AG20443 (cell line): ENCODE measurements at regions not wholly inside any gene's neighbourhood (a gene's known extent, or its start where the extent isn't known, plus 50 kb on each side); places are given as distances from the start of the nearest gene placed in this dataset.
"Not testable (repeated sequence)": the region's sequence is repeated elsewhere in the genome, so short reads cannot be mapped to it uniquely, and the experiment has no call there.

Experiments used
- DNase-seq: peaks from one replicate; pipeline ENCODE4 v3.0.0; 2012; ENCODE audit warnings: low spot score, mixed read lengths

DNA sequence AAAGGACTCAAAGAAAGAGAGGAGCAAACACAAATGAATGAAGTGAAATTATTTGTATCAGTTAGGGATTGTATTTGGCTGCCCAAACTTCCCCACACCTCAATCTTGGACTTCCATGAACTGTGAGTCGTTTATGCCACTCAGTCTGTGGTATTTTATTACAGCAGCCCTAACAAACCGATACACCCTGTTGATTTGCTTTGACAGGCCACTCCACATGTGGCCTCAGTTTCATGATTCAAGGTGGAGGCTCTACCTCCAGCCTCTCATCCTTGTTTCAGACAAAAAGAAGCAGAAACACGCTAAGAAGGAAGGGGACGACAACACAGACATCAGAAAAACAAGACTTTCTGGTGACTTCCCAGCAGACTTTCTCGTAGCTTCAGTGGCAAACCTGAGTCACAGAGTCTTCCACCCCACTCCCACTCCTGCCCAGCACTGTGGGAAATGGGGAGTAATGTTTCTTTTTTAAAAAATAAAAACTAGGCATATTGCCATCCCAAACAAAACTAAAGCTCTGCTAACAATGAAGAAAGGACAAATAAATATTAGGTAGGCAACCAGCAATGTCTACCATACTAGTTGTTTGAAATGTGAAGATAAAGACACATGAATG lies 52.2 kb upstream of the ABCA1 start:
- no peak for DNase-seq

DNA sequence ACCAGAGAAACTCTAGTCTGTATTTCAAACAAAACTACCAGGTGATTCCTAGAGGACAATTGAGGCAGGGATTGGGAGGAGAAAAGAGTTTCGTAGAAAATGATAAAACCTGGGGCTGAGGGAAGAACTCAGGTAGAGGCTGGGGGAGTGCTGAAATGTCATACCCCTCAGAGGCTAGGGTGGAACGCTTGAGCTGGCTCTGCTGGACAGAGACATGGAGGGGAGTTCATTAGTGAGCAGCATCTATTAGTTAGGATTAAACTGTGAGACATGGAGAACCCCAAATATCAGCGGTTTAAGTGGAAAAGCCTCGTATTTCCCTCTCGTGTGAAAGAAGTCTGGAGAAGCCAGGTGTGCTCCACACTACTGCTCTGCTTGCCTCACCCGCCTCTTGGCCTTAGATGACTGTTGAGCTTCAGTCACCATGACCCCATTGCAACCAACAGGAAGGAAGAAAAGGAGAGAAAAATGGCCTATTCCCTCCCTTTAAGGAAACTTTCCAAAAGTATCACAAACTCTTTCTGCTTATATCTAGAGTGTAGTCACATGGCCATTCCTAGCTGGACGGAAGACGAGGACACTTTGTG lies 53.7 kb upstream of the ABCA1 start:
- no peak for DNase-seq

DNA sequence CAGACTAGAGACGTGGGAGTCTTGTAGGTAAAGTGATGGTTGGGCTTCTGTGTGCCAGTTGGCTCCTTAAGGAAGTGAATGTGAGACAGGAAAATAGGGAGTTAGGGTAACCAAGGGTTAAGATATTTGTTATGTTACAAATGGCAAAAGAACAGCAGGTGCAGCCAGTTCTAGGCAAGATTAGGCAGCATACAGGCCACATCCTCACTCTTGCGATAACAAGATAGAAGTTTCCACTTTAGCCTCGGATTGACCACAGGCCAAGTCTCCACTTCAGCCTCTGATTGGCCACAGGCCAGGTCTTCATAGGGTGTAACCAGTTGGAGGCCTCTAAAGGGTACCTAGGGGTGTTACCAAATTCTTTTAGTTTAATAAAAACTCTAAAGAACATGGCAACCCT lies 54.6 kb upstream of the ABCA1 start:
- DNase-seq = no peak

DNA sequence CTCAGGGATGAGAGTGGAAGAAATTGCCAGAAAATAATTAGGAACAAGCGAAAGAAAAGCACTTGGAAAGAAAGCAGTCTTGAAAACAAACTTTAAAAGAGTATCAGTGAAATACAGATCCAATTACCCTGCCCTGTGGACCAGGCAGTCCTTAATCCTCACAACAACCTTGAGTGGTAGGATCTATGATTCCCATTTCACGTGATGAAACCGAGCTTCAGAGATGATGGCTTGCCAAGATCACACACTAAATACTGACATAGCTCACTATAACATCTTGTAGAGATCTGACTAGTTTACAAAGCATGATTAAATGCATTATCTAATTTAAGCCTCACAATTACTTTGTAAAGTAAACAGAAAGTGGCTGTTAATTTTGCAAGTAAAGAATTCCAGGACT lies 55.5 kb upstream of the ABCA1 start:
- DNase-seq = no peak

DNA sequence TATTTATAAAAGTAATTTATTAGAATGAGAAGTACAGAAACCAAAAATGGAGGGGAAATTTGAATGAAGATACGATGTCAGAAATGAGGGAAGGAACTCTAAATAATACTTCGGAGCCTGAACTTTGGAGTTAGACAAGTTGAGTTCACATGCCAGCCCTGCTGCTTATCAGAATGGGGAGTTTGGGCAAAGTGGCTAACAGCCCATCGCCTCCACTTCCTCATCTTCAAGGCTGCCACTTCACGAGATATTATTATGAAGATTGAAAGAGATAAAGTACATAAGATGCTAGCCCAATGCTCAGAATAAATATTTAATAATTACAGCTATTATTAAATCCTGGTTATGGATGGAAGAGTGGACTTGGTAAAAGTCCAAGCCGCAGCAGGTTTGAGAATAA lies 56.2 kb upstream of the ABCA1 start:
- no peak for DNase-seq

DNA sequence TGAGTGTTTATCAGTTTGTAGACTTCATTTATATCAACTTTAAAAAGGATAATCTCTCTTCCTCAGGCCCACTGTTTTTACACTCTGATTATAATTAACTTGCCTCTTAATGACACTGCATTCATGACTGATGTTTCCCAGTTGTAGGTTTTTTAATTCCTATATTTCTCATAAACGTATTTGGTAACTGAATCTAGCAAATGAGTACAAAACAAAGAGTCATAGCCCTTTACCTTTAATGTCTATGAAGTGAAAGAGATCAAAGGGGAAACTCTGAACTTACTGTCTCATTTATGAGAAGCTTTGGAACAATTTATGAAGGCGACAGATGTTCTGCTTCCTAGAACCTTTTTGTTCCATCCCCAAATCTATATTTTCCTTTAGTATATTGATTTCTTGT lies 56.6 kb upstream of the ABCA1 start:
- DNase-seq = no peak

DNA sequence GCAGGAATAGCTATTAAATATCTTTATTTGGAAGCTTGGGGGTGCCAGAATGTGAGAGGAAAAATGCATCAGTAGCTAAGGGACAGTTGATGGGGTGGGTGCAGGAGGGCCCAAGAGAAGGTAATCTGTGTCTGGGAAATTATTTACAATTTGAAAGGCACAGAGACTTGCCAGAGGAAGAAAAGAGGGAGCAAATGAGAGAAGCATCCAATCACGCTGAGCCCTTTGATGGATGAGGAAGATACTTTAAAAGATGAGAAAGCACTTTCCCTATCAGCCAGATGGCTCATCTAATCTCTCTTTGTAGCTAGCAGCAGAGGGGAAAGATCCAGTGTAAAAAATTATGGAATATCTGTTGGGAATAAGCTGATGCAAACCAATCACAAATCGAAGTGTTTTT lies 57.0 kb upstream of the ABCA1 start:
- no peak for DNase-seq

DNA sequence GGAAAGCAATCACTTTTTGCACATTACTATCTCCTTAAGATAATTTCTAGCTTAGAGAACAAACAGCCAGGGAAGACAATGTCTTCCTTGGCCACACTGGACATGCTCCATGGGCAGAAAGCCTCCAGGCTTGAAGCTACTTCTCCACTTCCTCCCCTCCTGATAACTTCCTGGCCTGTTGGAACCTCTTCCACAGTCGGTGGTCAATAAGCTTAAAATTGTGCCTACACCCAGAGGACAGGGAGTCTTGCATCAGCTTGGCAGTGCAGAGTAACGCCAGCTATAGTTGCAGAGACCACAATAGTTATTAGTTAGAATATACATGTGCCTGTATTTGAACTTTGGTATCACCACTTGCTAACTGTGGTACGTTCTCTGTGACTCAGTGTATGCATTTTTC lies 58.1 kb upstream of the ABCA1 start:
- no peak for DNase-seq

DNA sequence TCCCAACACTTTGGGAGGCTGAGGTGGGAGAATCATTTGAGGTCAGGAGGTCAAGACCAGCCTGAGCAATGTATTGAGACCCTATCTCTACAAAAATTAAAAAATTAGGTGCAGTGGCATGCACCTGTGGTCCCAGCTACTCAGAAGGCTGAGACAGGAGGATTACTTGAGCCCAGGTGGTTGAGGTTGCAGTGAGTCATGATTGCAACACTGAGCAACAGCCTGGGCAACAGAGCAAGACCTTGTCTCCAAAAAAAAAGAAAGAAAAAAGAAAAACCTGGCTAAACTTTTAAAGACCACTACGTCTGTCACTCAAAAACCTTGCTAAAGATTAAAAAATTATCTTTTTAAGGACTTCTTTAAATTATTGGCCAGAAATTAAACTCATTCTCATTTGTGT lies 59.8 kb upstream of the ABCA1 start:
- no peak for DNase-seq

DNA sequence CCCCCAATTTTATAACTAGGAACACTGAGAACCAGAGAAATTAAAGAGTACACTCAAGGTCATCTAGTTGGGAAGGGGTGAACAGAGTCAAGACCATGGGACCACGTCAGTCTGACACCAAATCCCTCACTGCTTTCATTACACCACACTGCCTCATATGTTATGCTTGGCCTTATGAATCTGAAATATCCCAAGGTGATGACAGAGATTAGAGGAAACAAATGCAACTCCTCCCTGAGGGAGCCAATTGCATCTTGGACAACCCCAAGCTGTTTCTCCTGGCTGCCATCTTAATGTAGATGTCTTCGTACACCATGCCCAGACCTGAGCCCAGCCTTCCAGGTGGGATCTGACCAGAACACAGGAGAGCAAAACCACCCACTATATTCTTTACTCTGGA lies 60.6 kb upstream of the ABCA1 start:
- DNase-seq = no peak

DNA sequence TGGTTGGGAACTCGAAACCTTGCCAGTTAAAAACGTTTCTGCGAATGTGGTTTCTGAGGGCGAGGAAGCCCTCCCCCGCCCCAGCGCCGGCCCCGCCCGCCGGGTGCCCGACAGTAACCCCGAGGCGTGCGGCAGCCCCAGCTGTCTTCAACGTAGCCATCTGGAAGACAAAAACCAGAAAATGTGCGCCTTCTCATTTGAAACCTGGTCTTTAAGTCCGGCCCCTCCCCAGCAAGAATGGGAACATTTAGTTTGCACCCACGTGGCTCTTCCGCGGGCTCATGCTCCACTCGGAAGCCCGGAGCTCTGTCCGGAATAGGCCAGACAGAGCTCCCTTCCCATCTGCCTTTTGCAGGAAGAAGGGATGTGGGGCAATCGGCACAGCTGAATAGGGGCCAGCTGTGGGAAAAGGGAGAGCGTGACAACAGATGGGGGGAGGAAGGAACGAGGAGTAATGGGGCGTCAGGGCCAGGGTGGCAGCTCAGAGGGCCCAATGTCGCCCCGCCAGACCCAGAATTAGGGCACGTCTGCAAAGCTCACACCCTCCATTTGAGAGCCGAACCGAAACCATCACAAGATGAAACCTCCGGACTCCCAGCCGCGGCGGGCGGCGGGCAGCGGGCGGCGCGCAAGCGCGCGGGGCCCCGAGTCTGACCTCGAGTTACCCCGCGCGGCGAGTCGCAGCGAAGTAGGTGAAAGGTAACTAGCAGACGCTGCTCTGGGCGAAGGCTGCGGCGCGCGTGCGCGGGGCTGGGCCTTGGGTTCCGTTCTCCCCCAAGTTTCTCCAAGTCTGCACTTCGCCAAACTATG lies 63.4 kb upstream of the ABCA1 start:
- DNase-seq = peak; percentile 94

DNA sequence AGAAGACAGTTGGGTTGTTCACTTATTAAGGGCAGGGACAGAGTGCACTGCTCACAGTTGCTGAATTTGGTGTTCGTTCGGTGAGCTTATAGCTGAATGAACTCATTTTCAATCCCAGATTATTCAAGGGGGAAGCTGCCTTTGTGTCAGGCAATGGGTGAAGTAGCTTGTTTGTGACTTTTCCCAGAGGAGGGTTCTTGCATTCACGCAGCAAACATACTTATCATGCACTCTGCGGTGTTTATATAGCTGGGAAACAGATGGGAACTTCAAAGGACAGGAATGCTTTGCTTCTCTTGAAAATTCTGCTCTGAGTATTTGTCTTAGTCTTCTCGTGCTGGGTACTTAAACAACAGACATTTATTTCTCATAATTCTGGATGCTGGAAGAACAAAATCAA lies 64.7 kb upstream of the ABCA1 start:
- DNase-seq = no peak

DNA sequence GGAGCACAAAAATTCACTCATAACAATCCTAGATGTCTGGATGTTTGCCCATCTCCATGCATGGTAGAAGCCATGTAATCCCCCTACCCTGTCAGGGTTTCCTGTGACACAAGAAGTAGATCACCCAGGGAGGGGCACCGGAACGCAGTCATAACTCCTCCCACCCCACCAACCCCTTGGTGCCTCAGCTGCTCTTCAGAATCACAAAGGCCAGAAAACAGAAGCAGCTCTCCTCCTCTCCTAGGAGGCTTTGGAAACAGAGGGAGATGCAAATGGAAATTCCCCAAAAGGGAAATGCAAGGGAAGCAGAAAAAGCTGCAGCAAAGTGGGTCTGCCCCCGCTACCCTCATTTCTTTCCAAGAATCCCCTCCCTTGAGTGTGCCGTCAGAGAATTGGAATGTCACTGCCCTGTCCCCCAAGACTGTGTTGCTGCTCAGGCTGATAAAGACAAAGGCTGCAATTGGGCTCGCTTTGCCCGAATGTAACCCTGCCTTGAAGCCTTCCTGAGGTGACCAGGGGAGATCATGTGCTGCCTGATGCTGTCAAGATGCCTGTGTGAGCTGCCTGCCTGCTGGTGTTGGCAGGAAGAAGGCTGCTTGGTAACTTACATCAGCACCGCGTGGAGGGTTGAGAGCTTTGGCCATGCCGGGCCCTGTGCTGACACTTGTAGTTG lies 65.5 kb upstream of the ABCA1 start:
- DNase-seq = peak; percentile 70

DNA sequence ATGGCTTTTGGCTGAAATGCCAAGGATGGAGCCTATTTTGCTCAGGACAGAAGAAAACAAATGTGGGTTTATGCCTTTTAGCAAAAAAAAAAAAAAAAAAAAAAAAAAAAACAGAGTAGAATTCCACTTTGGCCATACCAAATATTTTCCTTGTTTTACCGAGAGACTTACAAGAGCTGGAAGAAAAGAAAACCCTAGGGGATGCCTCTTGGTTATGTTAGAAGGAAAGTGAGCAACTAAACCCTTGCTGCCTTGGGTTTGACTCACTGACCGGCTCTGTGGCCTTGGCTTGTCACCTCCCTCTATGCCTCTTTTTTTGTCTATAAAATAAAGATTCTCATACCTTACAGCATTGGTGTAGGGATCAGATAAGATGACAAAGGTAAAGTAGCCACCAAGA lies 69.6 kb upstream of the ABCA1 start:
- no peak for DNase-seq

DNA sequence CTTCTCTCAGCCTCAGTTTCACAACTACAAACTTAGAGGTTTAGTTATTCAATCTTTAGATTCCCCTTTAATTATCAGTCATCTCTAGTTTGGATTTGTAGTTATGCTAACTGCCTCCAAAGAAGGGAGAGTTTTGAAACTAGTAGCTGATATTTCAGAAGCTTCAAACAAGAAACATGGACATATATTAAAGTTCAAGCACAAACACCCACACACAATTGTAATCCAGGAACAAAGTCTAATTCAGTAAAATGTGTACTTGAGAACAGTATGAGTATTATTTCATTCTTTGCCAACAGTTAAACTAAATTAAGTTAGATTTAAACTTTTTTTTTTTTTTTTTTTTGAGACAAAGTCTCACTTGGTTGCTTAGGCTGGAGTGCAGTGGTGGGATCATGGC lies 71.2 kb upstream of the ABCA1 start:
- DNase-seq = no peak

DNA sequence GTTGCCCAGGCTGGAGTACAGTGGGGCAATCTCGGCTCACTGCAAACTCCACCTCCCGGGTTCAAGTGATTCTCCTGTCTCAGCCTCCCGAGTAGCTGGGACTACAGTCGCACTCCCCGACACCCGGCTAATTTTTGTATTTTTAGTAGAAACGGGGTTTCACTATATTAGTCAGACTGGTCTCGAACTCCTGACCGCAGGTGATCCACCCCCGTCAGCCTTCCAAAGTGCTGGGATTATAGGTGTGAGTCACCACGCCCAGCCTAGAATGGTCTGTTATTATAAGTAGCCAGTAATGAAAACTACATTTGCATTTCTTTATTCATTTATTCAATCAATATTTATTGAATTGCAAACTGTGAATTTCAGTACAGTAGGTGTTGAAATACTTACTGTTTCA lies 72.6 kb upstream of the ABCA1 start:
- DNase-seq = not testable (repeated sequence)

DNA sequence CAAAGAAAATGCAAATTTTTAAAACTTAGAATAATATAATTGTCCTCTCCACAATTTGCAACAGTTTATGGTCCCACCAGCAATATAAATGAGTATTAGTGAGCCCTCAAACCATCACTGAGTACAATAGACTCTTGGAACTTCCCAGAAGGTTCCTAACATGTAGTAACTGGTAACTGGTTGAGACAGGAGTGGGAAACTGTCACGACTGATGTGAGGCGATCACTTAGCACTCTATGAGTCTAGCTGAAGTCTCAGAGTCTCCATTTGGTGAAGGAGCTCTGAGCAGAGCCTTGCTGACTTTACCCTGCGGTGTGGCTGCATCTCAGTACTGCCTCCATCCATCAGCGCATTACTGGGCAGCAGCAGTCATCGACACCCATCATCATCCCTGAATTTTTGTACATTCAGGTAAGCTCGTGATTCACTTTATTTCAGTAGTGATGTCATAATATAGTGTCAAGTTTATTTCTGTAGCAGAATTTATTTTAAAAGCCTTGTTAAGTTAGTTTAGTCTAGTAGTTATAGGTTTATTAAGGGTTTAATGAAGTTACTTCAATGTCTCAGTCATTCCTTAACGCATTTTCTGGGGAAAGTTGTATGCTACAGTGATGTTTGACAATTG lies 76.6 kb upstream of the ABCA1 start:
- DNase-seq = no peak

DNA sequence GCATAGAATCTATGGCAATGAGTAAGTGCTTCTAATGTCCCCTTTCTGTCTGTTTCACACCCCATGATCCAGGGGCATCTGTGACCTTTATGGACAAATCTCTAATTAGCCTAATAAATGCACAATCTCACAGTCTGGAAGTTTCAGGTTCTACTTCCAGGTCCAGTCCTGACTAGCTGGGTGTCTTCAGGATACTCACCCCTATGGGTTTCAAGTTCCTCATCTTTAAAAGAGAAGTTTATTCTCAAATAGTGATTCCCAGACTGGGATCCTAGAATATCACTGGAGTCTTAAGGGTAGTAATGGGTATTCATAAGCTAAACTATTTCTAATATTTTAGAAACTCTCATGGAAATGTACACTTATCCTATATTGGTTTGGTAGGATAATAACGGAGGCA lies 77.2 kb upstream of the ABCA1 start:
- no peak for DNase-seq

DNA sequence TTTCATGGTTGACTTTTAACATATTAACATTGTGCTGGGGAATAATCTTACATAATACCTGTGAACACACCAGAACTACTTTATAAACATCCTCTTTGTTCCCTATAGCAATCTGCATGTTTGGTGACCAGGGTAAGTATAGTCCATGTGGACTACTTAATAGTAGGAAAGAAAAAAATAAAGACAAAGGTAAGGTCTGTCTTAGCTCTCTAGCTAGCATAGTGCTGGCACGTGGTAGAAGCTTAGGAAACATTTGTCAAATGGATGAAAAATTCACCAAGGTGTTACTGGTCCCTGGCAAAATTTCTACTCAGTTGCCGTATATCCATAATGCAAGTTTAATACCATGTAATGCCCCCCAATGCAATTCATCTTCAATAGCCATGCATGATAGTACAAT lies 78.6 kb upstream of the ABCA1 start:
- DNase-seq = no peak

DNA sequence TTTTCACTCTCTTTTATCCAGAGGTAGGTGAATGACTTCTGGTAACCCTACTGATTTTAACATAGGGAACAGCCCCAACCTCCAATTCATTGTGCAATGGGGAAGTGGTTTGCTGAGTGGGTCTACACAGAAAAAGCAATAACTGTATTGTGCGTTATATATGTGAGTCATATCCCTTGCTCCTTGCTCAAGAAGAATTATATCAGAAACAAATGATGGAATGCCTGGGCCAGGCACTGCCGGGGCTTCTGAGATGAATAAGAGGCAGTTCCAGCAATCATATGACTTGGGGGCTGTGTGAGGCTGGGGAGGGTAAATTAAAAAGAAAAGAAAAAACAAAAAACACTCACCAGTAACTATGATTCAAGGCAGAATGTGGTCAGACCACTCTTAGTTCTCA lies 79.2 kb upstream of the ABCA1 start:
- peak; percentile 77 for DNase-seq

DNA sequence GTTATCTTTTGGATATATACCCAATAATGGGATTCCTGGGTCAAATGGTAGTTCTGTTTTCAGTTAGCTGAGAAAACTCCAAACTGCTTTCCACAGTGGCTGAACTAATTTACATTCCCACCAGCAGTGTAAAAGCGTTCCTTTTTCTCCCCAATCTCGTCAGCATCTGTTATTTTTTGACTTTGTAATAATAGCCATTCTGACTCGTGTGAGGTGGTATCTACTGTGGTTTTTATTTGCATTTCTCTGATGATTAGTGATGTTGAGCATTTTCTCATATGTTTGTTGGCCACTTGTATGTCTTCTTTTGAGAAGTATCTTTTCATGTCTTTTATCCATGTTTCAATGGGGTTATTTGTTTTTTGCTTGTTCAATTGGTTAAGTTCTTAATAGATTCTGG lies 82.1 kb upstream of the ABCA1 start:
- DNase-seq = not testable (repeated sequence)

DNA sequence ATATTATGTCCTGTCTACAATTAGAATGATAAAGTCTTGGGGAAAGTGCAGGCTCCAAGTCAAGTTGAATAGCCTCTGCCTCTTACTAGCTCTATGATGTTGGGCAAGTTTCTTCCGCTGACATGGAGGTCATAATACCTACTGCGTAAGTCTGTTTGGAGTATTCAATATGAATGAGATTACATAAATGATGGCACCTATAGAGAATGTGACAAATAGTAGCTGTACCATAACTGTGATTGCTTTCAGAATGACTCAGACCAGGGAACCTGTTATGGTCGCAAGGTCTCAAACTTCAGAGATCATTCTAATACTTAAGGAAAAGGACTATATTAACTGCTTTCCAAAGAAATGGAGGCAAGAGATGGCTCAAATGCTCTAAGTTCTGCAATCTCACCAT lies 94.0 kb upstream of the ABCA1 start:
- no peak for DNase-seq

DNA sequence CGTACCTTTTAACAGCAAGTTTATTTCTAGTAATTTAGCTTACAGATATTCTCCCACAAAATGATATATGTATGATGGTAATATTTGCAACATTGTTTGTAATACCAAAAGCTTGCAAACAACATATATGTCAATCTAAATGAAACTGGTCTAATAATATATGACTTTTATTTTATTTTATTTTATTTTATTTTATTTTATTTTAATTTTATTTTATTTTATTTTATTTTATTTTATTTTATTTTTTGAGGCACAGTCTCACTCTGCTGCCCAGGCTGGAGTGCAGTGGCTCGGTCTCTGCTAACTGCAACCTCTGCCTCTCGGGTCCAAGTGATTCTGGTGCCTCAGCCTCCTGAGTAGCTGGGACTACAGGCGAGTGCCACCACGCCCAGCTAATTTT lies 94.6 kb upstream of the ABCA1 start:
- not testable (repeated sequence) for DNase-seq
